Mesothelial cell of epicardium (in vitro differentiated cells): ENCODE measurements at regions not wholly inside any gene's neighbourhood (a gene's known extent, or its start where the extent isn't known, plus 50 kb on each side); places are given as distances from the start of the nearest gene placed in this dataset.

Source experiments
- DNase-seq, 2 experiments: peaks; one replicate each; pipeline ENCODE4 v3.0.0; 2021; ENCODE audit warnings: low spot score in 2 of 2; ENCODE audit not compliant: unreplicated experiment in 2 of 2
- H3K27ac Mint-ChIP-seq: 2 replicates; pipeline ENCODE4 v1.8.0; 2021; ENCODE audit warnings: mixed read lengths
- H3K27me3 Mint-ChIP-seq: 2 replicates; pipeline ENCODE4 v1.8.0; 2021; ENCODE audit warnings: low read depth, mixed read lengths
- H3K36me3 Mint-ChIP-seq: 2 replicates; pipeline ENCODE4 v1.8.0; 2021; ENCODE audit warnings: mixed read lengths
- H3K4me1 Mint-ChIP-seq: 2 replicates; pipeline ENCODE4 v1.8.0; 2021; ENCODE audit warnings: mixed read lengths
- H3K4me3 Mint-ChIP-seq: 2 replicates; pipeline ENCODE4 v1.8.0; 2021; ENCODE audit warnings: mild to moderate bottlenecking, moderate library complexity, mixed read lengths
- H3K9me3 Mint-ChIP-seq: 2 replicates; pipeline ENCODE4 v1.8.0; 2021; ENCODE audit warnings: mixed read lengths
- TF ChIP-seq, protein P1 (sequence below): fragments of 200-600 bp; sonication (generic); IDR thresholded peaks from one replicate; pipeline ENCODE4 v1.5.0; 2021; ENCODE audit warnings: antibody characterized with exemption; ENCODE audit not compliant: unreplicated experiment

DNA sequence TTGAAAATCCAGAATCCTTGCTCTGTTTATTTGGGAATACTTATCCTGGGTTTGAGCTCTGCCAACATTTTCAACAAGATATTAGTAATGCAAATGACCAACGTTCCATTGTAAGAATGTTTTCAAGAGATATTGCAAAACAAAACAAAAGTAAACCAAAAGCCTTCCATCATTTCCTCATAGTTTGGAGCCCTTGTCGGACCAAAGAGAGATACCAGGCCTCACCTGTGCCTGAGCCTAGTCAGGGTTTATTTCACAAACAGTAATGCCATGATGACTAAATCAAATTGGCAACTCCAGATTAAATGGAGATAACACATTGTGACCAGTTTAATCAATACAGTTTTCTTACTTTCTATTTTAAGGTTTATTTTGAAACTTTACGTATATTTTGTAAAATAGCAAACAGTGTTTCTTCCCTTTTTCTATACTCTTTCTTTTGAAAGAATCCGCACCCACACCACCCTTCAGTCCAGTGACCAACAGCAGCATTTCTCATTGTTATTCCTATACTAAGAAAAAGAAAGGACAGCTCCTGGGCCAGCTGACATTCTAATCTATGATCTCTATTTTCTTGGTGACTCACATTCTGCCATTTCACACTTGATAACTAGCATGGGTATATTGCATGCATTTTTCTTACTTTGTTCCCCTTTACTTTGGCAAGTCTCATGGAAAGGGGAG is 168.5 kb upstream of the MEOX2 start:
- TF ChIP-seq, protein P1, sequence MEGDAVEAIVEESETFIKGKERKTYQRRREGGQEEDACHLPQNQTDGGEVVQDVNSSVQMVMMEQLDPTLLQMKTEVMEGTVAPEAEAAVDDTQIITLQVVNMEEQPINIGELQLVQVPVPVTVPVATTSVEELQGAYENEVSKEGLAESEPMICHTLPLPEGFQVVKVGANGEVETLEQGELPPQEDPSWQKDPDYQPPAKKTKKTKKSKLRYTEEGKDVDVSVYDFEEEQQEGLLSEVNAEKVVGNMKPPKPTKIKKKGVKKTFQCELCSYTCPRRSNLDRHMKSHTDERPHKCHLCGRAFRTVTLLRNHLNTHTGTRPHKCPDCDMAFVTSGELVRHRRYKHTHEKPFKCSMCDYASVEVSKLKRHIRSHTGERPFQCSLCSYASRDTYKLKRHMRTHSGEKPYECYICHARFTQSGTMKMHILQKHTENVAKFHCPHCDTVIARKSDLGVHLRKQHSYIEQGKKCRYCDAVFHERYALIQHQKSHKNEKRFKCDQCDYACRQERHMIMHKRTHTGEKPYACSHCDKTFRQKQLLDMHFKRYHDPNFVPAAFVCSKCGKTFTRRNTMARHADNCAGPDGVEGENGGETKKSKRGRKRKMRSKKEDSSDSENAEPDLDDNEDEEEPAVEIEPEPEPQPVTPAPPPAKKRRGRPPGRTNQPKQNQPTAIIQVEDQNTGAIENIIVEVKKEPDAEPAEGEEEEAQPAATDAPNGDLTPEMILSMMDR: no peak
- no peak overlapping the region for H3K27ac Mint-ChIP-seq
- H3K4me3 Mint-ChIP-seq: no peak overlapping the region
- no peaks in the 10 kb centered on the region for H3K27me3 Mint-ChIP-seq
- H3K4me1 Mint-ChIP-seq: no peaks in the 10 kb centered on the region
- H3K9me3 Mint-ChIP-seq: peaks cover 9% of the 10 kb centered on the region
- no peak for DNase-seq
- no peaks in the 10 kb centered on the region for H3K36me3 Mint-ChIP-seq

DNA sequence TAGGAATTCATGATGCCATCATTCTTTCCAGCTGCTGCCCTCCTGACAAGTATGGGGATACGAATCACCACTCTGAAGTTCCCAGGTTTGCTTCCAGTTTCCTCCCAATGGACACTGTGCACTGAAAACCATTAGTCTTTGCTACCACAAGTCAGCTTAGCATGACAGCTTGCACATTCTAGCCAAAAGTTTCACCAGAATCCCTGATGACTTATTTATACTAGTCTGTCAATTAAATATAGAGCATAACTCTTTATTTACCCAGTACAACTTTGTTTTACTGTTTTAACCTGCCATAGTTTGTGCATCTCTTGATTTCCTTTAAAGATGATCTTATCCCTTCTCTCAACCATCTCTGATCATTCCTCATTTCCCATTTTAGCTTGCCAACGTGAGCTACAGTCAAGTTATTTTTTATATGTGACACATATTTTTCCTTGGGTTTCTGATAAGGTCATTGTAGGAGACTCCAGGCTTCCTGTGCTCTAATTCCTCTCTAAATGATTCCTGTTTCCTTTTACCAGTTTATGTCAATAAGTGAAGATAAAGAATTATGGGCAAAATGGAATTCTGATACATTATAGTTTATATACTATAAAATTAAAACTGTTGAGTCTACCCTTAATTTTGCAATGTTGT is 167.5 kb upstream of the MEOX2 start:
- TF ChIP-seq, protein P1: no peak
- H3K9me3 Mint-ChIP-seq: peaks cover 3% of the 10 kb centered on the region
- H3K4me1 Mint-ChIP-seq: no peaks in the 10 kb centered on the region
- no peak for DNase-seq
- H3K4me3 Mint-ChIP-seq: no peak overlapping the region
- no peaks in the 10 kb centered on the region for H3K27me3 Mint-ChIP-seq
- H3K27ac Mint-ChIP-seq: no peak overlapping the region
- H3K36me3 Mint-ChIP-seq: no peaks in the 10 kb centered on the region

DNA sequence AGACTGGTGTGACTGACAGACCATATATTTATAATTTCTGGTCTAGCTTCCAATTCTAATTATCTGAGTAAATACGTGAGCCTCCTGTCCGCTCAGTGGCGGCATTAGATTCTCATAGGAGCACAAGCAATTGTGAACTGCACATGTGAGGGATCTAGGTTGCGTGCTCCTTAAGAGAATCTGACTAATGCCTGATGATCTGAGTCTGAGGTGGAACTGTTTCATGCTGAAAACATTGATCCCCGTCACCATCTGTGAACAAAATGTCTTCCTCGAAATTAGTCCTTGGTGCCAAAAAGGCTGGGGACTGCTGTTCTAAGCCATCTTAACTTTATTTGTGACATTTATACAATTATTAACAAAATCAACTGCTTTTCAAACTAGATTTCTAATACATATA is 164.7 kb upstream of the MEOX2 start:
- Mint-ChIP-seq H3K4me1 (peaks cover 7% of the 10 kb centered on the region), H3K36me3 (no peaks in the 10 kb centered on the region), H3K4me3 (no peak overlapping the region), H3K27me3 (no peaks in the 10 kb centered on the region), H3K27ac (no peak overlapping the region), H3K9me3 (no peaks in the 10 kb centered on the region)
- DNase-seq: no peak
- TF ChIP-seq, protein P1: no peak

DNA sequence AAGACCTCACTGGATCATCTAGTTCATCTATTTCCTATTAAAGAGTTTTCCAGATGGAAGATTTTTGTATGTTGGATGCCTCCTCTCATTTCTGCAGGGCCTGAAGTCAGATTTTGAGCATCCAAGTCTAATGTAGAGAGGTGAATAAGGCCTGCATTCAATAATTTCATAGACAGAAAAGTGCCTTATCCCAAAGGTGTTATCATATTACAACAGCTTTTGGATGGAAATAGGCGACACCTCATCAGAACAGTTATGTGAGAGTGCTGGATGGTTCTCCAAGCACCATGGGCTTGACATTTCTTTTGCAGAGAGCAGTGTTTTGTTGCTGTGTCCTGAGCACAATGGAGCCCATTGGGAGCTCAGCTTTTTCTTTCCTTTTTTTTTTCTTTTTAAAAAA is 162.4 kb upstream of the MEOX2 start:
- H3K36me3 Mint-ChIP-seq: no peaks in the 10 kb centered on the region
- TF ChIP-seq, protein P1: no peak
- H3K4me1 Mint-ChIP-seq: peaks cover 7% of the 10 kb centered on the region
- no peaks in the 10 kb centered on the region for H3K27me3 Mint-ChIP-seq
- DNase-seq: no peak
- H3K4me3 Mint-ChIP-seq: no peak overlapping the region
- no peak overlapping the region for H3K27ac Mint-ChIP-seq
- no peaks in the 10 kb centered on the region for H3K9me3 Mint-ChIP-seq

DNA sequence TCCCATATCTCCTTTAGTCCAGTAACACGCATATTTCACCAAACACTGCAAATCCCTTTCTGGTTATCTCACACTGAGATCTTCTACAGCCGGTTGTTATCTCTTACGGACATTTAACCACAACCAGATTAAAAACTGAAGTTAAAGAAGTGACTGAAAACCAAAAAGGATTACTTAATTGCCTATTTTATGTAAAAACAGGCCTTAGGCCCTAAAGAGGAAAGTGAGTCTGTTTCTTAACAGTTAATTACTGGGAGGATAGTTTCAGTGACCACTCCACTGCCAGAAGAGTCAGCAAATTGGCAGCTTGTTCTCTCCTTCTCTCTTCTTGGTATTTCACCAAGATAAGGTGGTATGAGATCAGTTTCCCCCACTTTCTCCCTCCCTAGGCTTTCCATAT is 161.9 kb upstream of the MEOX2 start:
- DNase-seq: no peak
- H3K27me3 Mint-ChIP-seq: no peaks in the 10 kb centered on the region
- no peak overlapping the region for H3K4me3 Mint-ChIP-seq

More for the DNA sequence above, 161.9 kb upstream of the MEOX2 start:
- Mint-ChIP-seq H3K36me3 (no peaks in the 10 kb centered on the region), H3K27ac (peak overlapping the region; percentile 56), H3K9me3 (no peaks in the 10 kb centered on the region), H3K4me1 (peaks cover 7% of the 10 kb centered on the region)
- TF ChIP-seq, protein P1: no peak
